ENCODE measurements at regions not wholly inside any gene's neighbourhood (a gene's known extent, or its start where the extent isn't known, plus 50 kb on each side); places are given as distances from the start of the nearest gene placed in this dataset.

DNA sequence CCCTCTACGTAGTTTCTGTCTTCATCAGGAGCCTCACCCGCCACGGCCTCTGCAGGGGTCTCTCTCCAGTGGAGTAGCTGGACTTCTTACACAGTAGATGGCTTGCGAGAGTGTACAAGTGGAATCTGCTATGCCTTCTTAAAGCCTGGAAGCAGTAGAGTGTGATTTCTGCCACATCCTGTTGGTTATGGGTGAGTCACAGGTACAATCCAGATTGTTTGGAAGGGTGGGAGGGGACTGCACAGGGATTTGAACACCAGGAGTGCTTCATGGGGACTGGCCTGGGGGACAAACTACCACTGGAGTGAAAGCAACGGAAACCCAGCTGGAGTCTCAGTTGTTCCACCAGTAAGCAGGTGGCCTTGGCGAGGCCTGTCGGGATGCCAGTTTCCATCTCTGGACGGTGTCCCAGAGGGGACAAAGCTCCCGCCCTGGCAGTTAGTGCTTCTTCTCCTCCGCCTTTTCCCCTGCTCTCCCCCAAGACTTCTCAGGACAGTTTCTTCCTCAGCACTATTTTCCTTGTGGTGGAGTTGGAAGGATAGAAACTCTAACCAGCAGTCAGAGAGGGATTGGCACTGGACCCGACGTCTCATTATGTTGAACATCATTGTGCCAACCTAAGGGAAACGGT is 85.0 kb upstream of the RCN1 start:
- Histone ChIP-seq H3K4me3 (no peak overlapping the region), H3K27ac (no peak overlapping the region)

DNA sequence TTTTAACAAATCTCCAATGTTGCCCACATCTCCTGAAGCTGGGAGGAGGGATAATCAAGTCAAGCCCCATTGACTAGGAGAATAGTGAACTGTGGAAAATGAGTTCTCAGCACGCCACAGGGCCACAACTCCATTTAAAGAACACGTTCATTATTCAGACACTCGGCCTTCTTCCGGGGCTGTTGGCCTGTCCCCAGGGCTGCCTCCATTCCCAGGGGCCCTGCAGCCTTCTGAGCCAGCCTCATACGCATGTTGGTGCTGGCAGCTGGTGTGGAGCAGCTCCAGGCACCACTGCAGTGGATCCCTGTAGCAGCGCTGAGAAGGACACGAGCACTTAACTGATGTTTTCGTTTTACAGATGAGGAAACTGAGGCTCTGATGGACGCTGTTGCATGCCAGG is 87.5 kb upstream of the RCN1 start:
- H3K4me3 ChIP-seq, result no peak overlapping the region
- H3K27ac ChIP-seq, result no peak overlapping the region

GRCh38 chr11:32002311-32002710 is 88.6 kb upstream of the RCN1 start:
- Histone ChIP-seq H3K27ac (no peak overlapping the region), H3K4me3 (no peak overlapping the region)

GRCh38 chr11:31997955-31998354 is 92.9 kb upstream of the RCN1 start:
- no peak overlapping the region for H3K27ac ChIP-seq
- no peak overlapping the region for H3K4me3 ChIP-seq

DNA sequence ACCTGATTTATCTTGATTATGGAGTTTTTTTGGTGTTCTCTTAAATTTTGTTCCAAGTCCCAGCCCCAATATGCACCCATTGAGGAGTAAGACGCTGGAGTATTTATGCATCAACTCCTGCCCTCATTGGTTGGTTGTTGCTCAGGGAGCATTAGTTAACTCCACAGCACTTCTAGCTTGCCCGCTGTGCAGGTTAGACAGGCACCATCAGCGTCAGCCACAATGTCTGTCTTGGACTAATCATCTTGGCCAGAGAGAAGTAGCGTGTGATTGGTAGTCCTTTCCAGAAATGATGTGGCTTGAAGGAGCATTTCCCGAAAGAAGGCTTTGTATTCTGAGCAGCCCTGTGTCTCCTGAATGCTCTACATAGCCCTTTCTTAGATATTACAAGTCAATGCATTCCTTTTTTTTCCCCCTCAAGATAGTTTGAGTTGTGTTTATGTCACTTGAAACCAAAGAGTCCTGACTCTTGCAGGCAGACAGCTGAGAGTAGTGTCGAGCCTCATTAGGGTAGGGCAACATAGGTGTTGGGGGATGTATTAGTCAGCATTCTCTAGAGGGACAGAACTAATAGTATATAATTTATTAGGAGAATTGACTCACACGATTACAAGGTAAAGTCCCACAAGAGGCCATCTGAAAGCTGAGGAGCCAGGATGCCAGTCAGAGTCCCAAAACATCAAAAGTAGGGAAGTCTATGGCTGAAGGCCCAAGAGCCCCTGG is 94.6 kb upstream of the RCN1 start:
- Histone ChIP-seq H3K27ac (no peak overlapping the region), H3K4me3 (no peak overlapping the region)

GRCh38 chr11:31995525-31996094 is 95.3 kb upstream of the RCN1 start:
- no peak overlapping the region for H3K4me3 ChIP-seq

GRCh38 chr11:31995032-31995431 is 95.8 kb upstream of the RCN1 start:
- Histone ChIP-seq H3K27ac (no peak overlapping the region), H3K4me3 (no peak overlapping the region)

More at GRCh38 chr11:31995525-31996094, 95.3 kb upstream of the RCN1 start:
- H3K27ac ChIP-seq, result no peak overlapping the region

- Histone ChIP-seq H3K4me3 (no peak overlapping the region), H3K27ac (no peak overlapping the region)
Observed at GRCh38 chr11:31987118-31988005, 103.5 kb upstream of the RCN1 start.

DNA sequence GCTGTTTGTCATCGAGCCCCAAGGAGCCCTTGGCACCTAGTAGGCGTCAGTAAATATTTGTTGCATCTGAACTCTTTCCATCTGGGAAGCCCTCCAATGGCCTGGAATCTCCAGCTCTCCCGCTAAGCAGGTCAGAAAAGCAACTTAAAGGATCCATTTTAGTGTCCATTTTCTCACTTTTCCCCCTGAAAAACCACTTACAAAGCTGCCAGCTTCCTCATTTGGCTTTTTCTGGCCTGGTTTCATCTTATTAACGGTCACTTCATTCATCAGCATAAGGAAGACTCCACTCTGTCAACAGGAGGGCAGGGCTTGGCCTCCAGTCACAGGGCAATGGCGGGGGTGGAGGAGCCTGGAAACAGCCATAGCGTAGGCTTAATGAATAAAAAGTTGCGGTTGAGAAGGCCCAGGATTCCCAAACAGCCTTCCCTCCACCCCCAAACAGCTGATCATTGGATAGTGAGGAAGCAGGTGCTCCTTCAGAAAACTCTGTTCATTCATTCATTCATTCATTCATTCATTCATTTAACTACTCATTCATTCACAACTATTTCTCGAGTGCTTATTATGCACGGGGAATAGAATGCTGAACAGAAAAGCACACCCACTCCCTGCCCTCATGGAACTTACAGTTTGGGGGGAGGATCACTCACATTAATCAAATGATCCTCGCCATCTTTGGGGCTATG is 104.5 kb upstream of the RCN1 start:
- no peak overlapping the region for H3K4me3 ChIP-seq
- H3K27ac ChIP-seq, result no peak overlapping the region

DNA sequence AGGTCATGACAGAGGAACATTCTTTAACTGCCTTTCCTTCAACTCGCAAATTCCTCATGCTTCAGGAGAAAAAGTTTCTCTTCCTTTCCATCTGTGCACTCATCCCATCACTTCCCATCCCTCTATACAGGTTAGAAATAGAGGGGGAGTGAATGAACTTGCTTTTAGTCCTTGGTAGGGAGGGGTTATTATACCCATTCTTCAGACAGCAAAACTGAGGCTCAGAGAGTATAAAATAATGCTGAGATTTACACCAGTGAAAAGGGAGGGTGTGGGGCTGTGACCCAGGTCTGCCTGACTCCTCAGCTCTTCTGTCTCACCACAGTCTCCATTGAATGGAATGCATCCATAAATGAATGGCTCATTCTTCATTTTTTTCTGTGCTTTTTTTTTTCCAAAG is 109.4 kb upstream of the RCN1 start:
- no peak overlapping the region for H3K4me3 ChIP-seq
- no peak overlapping the region for H3K27ac ChIP-seq

- H3K27ac ChIP-seq, result no peak overlapping the region
- no peak overlapping the region for H3K4me3 ChIP-seq
Observed at GRCh38 chr11:31977343-31977742, 113.5 kb upstream of the RCN1 start.

DNA sequence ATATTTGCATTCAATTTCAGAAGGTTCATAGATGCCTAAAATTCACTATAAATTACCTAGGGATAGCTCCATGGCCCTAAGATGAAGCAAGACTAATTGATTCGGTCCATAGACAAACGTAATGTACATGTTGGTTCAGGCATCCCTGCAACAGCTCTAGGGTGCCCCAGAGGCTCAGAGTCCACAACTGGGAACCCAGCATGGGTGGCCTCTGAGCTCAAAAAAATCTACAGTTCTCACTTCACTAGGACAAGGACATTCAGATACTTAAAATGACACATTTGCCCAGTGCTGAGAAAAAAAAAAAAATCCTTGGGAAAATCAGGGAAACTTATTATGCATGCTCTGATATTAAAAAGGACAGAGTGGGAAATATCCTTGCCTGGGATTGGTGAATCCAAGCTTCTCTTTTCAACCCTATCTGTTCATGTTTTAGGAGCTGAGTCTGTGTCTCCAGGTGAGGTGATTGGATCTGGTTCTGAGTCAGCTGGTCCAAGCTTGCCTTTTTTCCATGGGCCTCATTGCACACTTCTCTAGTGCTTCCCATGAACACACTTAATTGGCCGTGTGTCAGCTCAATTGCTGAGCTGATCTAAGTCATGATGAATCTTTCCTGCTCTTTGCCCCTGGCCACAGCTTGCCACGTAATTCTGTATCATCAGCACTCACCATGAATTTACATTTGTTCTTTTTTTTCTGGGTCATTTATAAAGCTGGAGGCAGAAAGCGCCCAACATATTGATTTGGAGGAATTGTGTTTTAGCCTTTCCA is 116.3 kb upstream of the RCN1 start:
- Histone ChIP-seq H3K27ac (no peak overlapping the region), H3K4me3 (no peak overlapping the region)

DNA sequence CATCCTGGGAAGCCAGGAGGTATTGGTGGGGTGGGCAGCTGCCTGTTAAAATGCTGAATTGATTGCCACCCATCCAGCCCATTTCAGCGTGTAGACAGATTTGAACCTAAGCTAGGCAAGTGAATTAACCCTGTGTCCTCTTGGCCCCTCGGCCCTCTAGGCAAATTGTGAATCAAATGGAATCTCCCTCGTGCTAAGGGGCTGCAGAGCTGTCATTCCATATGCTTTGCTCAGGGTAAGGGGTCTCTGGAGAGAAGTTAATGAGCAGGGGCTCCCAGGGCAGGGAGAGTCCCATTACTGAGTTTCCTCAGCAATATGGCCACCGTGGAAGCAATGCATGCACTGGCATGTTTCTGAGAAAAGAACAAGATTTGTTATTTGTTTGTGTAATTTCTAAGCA is 117.7 kb upstream of the RCN1 start:
- Histone ChIP-seq H3K27ac (no peak overlapping the region), H3K4me3 (no peak overlapping the region)

DNA sequence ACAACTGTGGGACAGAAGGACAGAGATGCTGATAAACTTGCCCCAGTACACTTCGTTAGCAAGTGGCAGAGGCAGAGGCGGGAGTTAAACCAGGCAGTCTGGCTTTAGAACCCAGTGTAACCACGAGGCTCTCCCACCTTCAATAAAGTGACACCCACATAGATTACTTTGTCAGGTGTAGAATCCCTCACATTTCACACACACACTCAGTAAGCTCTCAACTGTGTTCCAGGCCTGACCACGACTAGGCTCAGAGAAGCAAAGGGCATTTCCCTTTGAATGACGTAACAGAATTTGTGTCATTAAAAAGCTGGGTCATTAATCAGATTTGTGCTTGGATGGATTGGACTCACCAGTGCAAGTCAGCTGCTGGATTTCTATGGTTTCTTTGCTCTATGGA is 118.3 kb upstream of the RCN1 start:
- Histone ChIP-seq H3K4me3 (no peak overlapping the region), H3K27ac (no peak overlapping the region)

- Histone ChIP-seq H3K27ac (no peak overlapping the region), H3K4me3 (no peak overlapping the region)
Observed at GRCh38 chr11:31969359-31969702, 121.5 kb upstream of the RCN1 start.

- H3K4me3 ChIP-seq, result no peak overlapping the region
Observed at GRCh38 chr11:31968461-31969358, 122.2 kb upstream of the RCN1 start.

DNA sequence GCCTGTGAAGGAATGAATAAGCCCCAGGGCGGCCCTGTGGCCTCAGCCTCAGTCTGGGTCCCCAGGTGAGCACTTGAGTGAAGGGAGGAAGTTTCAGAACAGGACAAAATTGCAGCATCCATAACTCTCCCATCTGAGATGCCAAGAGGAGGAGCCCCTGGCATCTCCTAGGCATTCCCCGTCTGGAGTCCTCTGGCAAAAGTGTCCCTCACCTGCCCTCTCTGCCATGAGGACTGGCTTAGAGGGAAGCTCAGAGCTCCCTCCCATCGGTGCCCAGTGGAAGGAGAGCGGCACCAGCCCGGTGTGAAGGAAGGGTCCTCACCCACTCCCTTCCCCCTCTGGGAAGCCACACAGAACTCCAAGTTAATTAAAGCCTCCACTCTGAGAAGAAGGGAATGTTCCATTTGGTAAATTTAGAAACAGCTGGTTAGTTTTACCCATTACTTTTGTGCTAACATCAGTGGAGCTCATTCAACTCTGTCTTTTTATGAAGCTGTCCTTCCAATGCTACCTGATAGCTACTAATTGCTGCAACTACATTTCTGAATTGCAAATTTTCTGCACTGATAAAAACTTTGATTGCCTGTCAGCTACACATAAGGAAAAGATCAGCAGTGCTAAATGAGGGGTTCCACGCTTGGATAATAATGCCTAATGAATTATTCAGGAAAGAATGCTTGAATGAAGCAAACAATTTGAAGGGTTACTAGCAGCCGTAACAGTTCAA is 123.3 kb upstream of the RCN1 start:
- no peak overlapping the region for H3K4me3 ChIP-seq
- no peak overlapping the region for H3K27ac ChIP-seq

More at GRCh38 chr11:31968461-31969358, 122.2 kb upstream of the RCN1 start:
- H3K27ac ChIP-seq, result no peak overlapping the region

- H3K4me3 ChIP-seq, result no peak overlapping the region
- no peak overlapping the region for H3K27ac ChIP-seq
Observed at GRCh38 chr11:31966846-31967245, 124.0 kb upstream of the RCN1 start.

Data from skin epidermis (tissue), 12 donors.